ENCODE measurements at regions not wholly inside any gene's neighbourhood (a gene's known extent, or its start where the extent isn't known, plus 50 kb on each side); places are given as distances from the start of the nearest gene placed in this dataset.

DNA sequence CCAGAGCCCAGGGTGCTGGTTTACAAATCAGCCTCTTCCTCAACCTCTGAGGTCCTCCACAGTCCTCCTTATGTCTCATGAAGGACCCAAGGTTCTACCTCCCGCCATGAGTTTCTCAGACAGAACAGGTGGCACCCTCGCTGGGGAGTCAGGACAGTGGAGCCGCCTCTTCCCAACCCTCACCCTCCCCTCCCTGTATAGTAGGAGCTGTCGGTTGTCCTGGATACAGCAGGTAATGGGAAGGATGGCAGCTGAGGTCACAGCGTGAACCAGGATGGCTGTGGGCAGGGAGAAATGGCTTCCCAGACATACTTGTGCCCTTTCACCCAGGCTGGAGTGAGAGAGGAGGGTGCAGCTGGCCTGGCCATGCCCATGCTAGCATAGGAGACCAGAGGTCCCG lies 134.6 kb downstream of the CHST1 start:
- Mint-ChIP-seq H3K9me3 (no peaks in the 10 kb centered on the region; a peak in 1 of 5 replicates), H3K27ac (no peak overlapping the region), H3K27me3 (ENCODE audit: low read depth) (peaks cover 13% of the 10 kb centered on the region), H3K36me3 (ENCODE audit: insufficient read depth in 1 of 3, low read depth in 3 of 3) (no peaks in the 10 kb centered on the region), H3K4me3 (no peak overlapping the region), H3K4me1 (peaks cover 0 to 6% of the 10 kb centered on the region in 2 experiments; a peak in 2 of 4 replicates)
- no peaks in the 10 kb centered on the region for H4K20me1 ChIP-seq (ENCODE audit: control insufficient read depth, insufficient read depth, insufficient read length)
- no peak overlapping the region for H2BK120ac ChIP-seq (ENCODE audit: low read depth, low read length, poor library complexity, severe bottlenecking)
- H4K91ac ChIP-seq (ENCODE audit: insufficient read length, low read depth, low read length), result no peak overlapping the region
- no peak overlapping the region for H2AK5ac ChIP-seq (ENCODE audit: insufficient read length, low read length)
- H2BK12ac ChIP-seq (ENCODE audit: insufficient read length, low read depth, low read length), result no peak overlapping the region
- no peak overlapping the region for H2BK15ac ChIP-seq (ENCODE audit: low read depth, low read length)
- DNase-seq, result no peak
- no peak overlapping the region for H4K5ac ChIP-seq (ENCODE audit: insufficient read length, low read depth, low read length)
- no peaks in the 10 kb centered on the region for H3K79me1 ChIP-seq (ENCODE audit: insufficient read depth, low read depth, low read length, poor library complexity, severe bottlenecking)
- H3T11ph ChIP-seq (ENCODE audit: low read length), result no peak overlapping the region
- no peak overlapping the region for H3K27ac ChIP-seq (ENCODE audit: insufficient read length, low read depth, low read length)
- no peak overlapping the region for H3K14ac ChIP-seq (ENCODE audit: insufficient read depth, low read length)
- no peaks in the 10 kb centered on the region for H3K9me3 ChIP-seq (ENCODE audit: control insufficient read depth, low read depth, low read length)
- H3K23me2 ChIP-seq (ENCODE audit: insufficient read length, low read depth, low read length, poor library complexity, severe bottlenecking), result no peaks in the 10 kb centered on the region
- no peak overlapping the region for H2BK20ac ChIP-seq (ENCODE audit: low read depth, low read length, poor library complexity, severe bottlenecking)
- H2AFZ ChIP-seq (ENCODE audit: low read length), result no peak overlapping the region
- H2BK5ac ChIP-seq (ENCODE audit: insufficient read length, low read length), result no peak overlapping the region
- no peak overlapping the region for H3K4me2 ChIP-seq (ENCODE audit: insufficient read depth, insufficient read length, low read length)
- H3K9ac ChIP-seq (ENCODE audit: extremely low read depth, insufficient read length, low read length), result no peak overlapping the region
- H3K18ac ChIP-seq (ENCODE audit: insufficient read length, low read depth, low read length), result no peak overlapping the region
- no peak overlapping the region for H4K8ac ChIP-seq (replicated peaks; ENCODE audit: insufficient read length, low read depth, low read length)
- TF ChIP-seq, protein P1, sequence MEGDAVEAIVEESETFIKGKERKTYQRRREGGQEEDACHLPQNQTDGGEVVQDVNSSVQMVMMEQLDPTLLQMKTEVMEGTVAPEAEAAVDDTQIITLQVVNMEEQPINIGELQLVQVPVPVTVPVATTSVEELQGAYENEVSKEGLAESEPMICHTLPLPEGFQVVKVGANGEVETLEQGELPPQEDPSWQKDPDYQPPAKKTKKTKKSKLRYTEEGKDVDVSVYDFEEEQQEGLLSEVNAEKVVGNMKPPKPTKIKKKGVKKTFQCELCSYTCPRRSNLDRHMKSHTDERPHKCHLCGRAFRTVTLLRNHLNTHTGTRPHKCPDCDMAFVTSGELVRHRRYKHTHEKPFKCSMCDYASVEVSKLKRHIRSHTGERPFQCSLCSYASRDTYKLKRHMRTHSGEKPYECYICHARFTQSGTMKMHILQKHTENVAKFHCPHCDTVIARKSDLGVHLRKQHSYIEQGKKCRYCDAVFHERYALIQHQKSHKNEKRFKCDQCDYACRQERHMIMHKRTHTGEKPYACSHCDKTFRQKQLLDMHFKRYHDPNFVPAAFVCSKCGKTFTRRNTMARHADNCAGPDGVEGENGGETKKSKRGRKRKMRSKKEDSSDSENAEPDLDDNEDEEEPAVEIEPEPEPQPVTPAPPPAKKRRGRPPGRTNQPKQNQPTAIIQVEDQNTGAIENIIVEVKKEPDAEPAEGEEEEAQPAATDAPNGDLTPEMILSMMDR (conservative IDR thresholded peaks at IDR 0.05), result no peak
- no CpG with 5 or more reads among the region's 6 CpGs for WGBS (ENCODE audit: extremely low coverage, insufficient read length, low lambda C conversion rate)
- no peak overlapping the region for H3K56ac ChIP-seq (ENCODE audit: insufficient read length, low read depth, low read length)
- no peak overlapping the region for H3K4ac ChIP-seq (ENCODE audit: low read depth, low read length)
- no peaks in the 10 kb centered on the region for H3K27me3 ChIP-seq (ENCODE audit: insufficient read depth, low read length)
- H3K23ac ChIP-seq (ENCODE audit: insufficient read length, low read depth, low read length), result no peak overlapping the region
- no peaks in the 10 kb centered on the region for H3K4me1 ChIP-seq (ENCODE audit: insufficient read depth, low read length)
- H3K79me2 ChIP-seq (ENCODE audit: insufficient read depth, low read length), result no peaks in the 10 kb centered on the region

Data from H9 (cell line).